K562 (cell line): ENCODE measurements at regions not wholly inside any gene's neighbourhood (a gene's known extent, or its start where the extent isn't known, plus 50 kb on each side); places are given as distances from the start of the nearest gene placed in this dataset.

Experiments used
- ATAC-seq: fragments of 200-7000 bp; cut with Tn5 transposase; 3 replicates; pipeline ENCODE4 v1.9.1; 2020; ENCODE audit warnings: moderate library complexity
- BruUV-seq: library from RNA; stranded (reverse); fragments of 400-500 nt; replicated peaks from 2 replicates; lab custom pipeline; 2021; lab: Mats Ljungman, UMichigan
- CTCF ChIA-PET: fragments of 300-600 bp; formaldehyde crosslinking; extraction: SDS; loops from one replicate; lab custom pipeline; 2021; ENCODE audit warnings: low intra/inter-chr PET ratio; lab: Yijun Ruan, JAX
- POLR2A ChIA-PET: fragments of 300-600, 350-650 bp; sonication (Branson Sonifier 250); formaldehyde crosslinking; extraction: SDS; loops from one replicate; lab custom pipeline; 2021; ENCODE audit warnings: antibody characterized with exemption, inconsistent platforms; lab: Yijun Ruan, JAX
- DNase-seq, 4 experiments: peaks; one replicate each; pipeline versions ENCODE4 v3.0.0 to v3.0.0-alpha.2; 2011 to 2018; ENCODE audit warnings: low spot score in 3 of 4, mixed read lengths in 3 of 4; ENCODE audit errors: extremely low read depth in 1 of 4
- FAIRE-seq: peaks from 2 replicates; lab custom pipeline; 2011; peaks lifted over from hg19 to GRCh38; lab: Jason Lieb, UNC
- H2AFZ ChIP-seq: 2 replicates; pipeline ENCODE4 v1.6.0; 2011; ENCODE audit warnings: low read depth, low read length, control low read depth, inconsistent platforms
- H3K27ac ChIP-seq: fragments of 200-600 bp; 3 replicates; pipeline ENCODE4 v1.8.0; 2011; ENCODE audit warnings: low read depth, mild to moderate bottlenecking, control low read depth, inconsistent platforms, low read length, moderate library complexity, mixed read lengths; ENCODE audit errors: extremely low read depth
- H3K27me3 ChIP-seq, 2 experiments: fragments of 300-600 bp in 1 of 2; 2 replicates in 1 of 2; 3 replicates in 1 of 2; pipeline versions ENCODE4 v1.6.0 to v1.8.0; 2011; ENCODE audit warnings: inconsistent platforms in 2 of 2, low read length in 2 of 2, mild to moderate bottlenecking in 1 of 2, mixed read lengths in 1 of 2, moderate library complexity in 1 of 2; ENCODE audit not compliant: control insufficient read depth in 2 of 2, insufficient read depth in 2 of 2
- H3K36me3 ChIP-seq: fragments of 300-600 bp; 3 replicates; pipeline ENCODE4 v1.8.0; 2011; ENCODE audit warnings: mild to moderate bottlenecking, low read length, inconsistent platforms; ENCODE audit not compliant: control insufficient read depth, insufficient read depth
- H3K4me1 ChIP-seq, 2 experiments: fragments of 200-600 bp in 1 of 2; replicated peaks in 1 of 2; 2 replicates in 1 of 2; 3 replicates in 1 of 2; pipeline versions ENCODE4 v1.5.1 to v1.8.0; 2011; ENCODE audit warnings: inconsistent platforms in 2 of 2, low read length in 2 of 2, mild to moderate bottlenecking in 1 of 2, mixed read lengths in 1 of 2, moderate library complexity in 1 of 2; ENCODE audit not compliant: control insufficient read depth in 2 of 2, insufficient read depth in 2 of 2
- H3K4me2 ChIP-seq: 2 replicates; pipeline ENCODE4 v1.6.1; 2011; ENCODE audit warnings: low read length, control low read depth, inconsistent platforms, mixed read lengths; ENCODE audit not compliant: insufficient read depth
- H3K4me3 ChIP-seq: fragments of 200-600 bp; sonication (generic), shearing (Covaris generic); 2 replicates; pipeline ENCODE4 v1.5.1; 2016; ENCODE audit warnings: control low read depth, inconsistent platforms
- H3K79me2 ChIP-seq: fragments of 200-600 bp; 3 replicates; pipeline ENCODE4 v1.8.0; 2011; ENCODE audit warnings: low read length, inconsistent platforms; ENCODE audit not compliant: control insufficient read depth, insufficient read depth
- H3K9ac ChIP-seq, 2 experiments: 2 replicates each; pipeline versions ENCODE4 v1.6.0 to v1.6.1; 2011; ENCODE audit warnings: low read depth in 2 of 2, low read length in 2 of 2, control low read depth in 1 of 2, inconsistent platforms in 1 of 2, mild to moderate bottlenecking in 1 of 2, mixed read lengths in 1 of 2; ENCODE audit not compliant: insufficient read depth in 1 of 2
- H3K9me1 ChIP-seq: one replicate; pipeline ENCODE4 v1.6.0; 2011; ENCODE audit warnings: inconsistent platforms, mild to moderate bottlenecking, low read length, moderate library complexity; ENCODE audit not compliant: control insufficient read depth, insufficient read depth
- H3K9me3 ChIP-seq: replicated peaks from 2 replicates; pipeline ENCODE4 v1.5.1; 2011; ENCODE audit warnings: low read depth, low read length, inconsistent platforms; ENCODE audit not compliant: control insufficient read depth, insufficient read depth
- H4K20me1 ChIP-seq: replicated peaks from 2 replicates; pipeline ENCODE4 v1.6.1; 2011; ENCODE audit warnings: low read length, inconsistent platforms, mixed read lengths; ENCODE audit not compliant: control insufficient read depth, insufficient read depth
- HMBOX1 ChIP-seq: sonication (generic); IDR thresholded peaks from 2 replicates; pipeline ENCODE4 v1.6.1; 2016
- MLX ChIP-seq, 2 experiments: fragments of 450-650 bp in 1 of 2; sonication (generic) in 1 of 2; formaldehyde crosslinking; conservative IDR thresholded peaks; 2 replicates each; pipeline versions ENCODE4 v1.4.0 to v1.8.1; 2020 to 2022; ENCODE audit warnings: mild to moderate bottlenecking in 1 of 2, missing genetic modification reagents in 1 of 2
- NCOA4 ChIP-seq: fragments of 450-650 bp; IDR thresholded peaks from 2 replicates; pipeline ENCODE4 v1.6.1; 2018; ENCODE audit warnings: mild to moderate bottlenecking; ENCODE audit not compliant: partially characterized antibody
- SRSF9 ChIP-seq: fragments of 200-400 bp; formaldehyde crosslinking; IDR thresholded peaks from 2 replicates; pipeline ENCODE4 v1.6.1; 2017; ENCODE audit warnings: low read depth, low read length, borderline replicate concordance
- TCFL5 ChIP-seq: fragments of 250-450 bp; sonication (Bioruptor Pico); conservative IDR thresholded peaks from 2 replicates; pipeline ENCODE4 v1.6.1; 2021; ENCODE audit warnings: mild to moderate bottlenecking, moderate library complexity, matching md5 sums
- ZBTB9 ChIP-seq: fragments of 450-650 bp; formaldehyde crosslinking; IDR thresholded peaks from 2 replicates; pipeline ENCODE4 v1.4.0; 2020; ENCODE audit warnings: mild to moderate bottlenecking, moderate library complexity
- ZC3H4 ChIP-seq: sonication (generic); formaldehyde crosslinking; IDR thresholded peaks from 2 replicates; pipeline ENCODE4 v1.9.0; 2021; ENCODE audit warnings: missing genetic modification reagents, borderline replicate concordance
- WGBS: fragments of 100-300 bp; shearing (Covaris generic); methylation state at CpG from one replicate; pipeline ENCODE4 v1.1.6; 2016; ENCODE audit warnings: low coverage, mixed read lengths; ENCODE audit not compliant: insufficient coverage; ENCODE audit errors: missing lambda C conversion rate; 5-methylcytosine and 5-hydroxymethylcytosine counted together
- in situ Hi-C: fragments of 300-500 bp; cut with MboI; formaldehyde crosslinking; loops from 4 replicates; pipeline ENCODE4 v1.15.0; 2018; ENCODE audit warnings: inconsistent platforms, mixed read lengths
- intact Hi-C: fragments of 100-400 bp; cut with micrococcal nuclease; formaldehyde crosslinking; loops from 2 replicates; pipeline ENCODE4 v1.14.2; 2022

GRCh38 chr11:130771708-130772107 is 144.6 kb downstream of the SNX19 start:
- ChIA-PET POLR2A (no interaction called here), CTCF (no interaction called here)
- H3K4me2 ChIP-seq = no peak overlapping the region
- no peaks in the 10 kb centered on the region for H3K4me1 ChIP-seq
- no peak for FAIRE-seq
- ATAC-seq = no peak
- H3K79me2 ChIP-seq = no peaks in the 10 kb centered on the region
- WGBS = 0% methylated on average over 4 of the region's 7 CpGs
- no peak overlapping the region for H3K4me3 ChIP-seq
- H3K9me1 ChIP-seq = peaks cover 3% of the 10 kb centered on the region
- DNase-seq = no peak
- no peaks in the 10 kb centered on the region for H3K36me3 ChIP-seq
- intact Hi-C loops = no loop called here
- no peak overlapping the region for H3K27ac ChIP-seq
- no peak overlapping the region for H2AFZ ChIP-seq
- no TSS peak for BruUV-seq
- in situ Hi-C loops = no loop called here
- no peak overlapping the region for H3K9ac ChIP-seq
- TF ChIP-seq HMBOX1 (no peak), NCOA4 (no peak), TCFL5 (CRISPR knock-in tag) (no peak), MLX (CRISPR knock-in tag; conservative IDR thresholded peaks at IDR 0.05) (no peak), SRSF9 (no peak), ZBTB9 (CRISPR knock-in tag) (no peak), ZC3H4 (no peak)
- peaks cover 0 to 21% of the 10 kb centered on the region in 2 experiments; a peak in 2 of 5 replicates for H3K27me3 ChIP-seq
- H3K9me3 ChIP-seq = no peaks in the 10 kb centered on the region
- no peaks in the 10 kb centered on the region; the same call in 1 of the 2 replicates for H4K20me1 ChIP-seq
